ENCODE measurements at regions not wholly inside any gene's neighbourhood (a gene's known extent, or its start where the extent isn't known, plus 50 kb on each side); places are given as distances from the start of the nearest gene placed in this dataset.
"Not testable (repeated sequence)": the region's sequence is repeated elsewhere in the genome, so short reads cannot be mapped to it uniquely, and the experiment has no call there.

- ChIA-PET CTCF (no interaction called here), POLR2A (no interaction called here)
- no peak for ATAC-seq (ENCODE audit: low read depth)
These were observed 124.0 kb downstream of the MOSPD2 start for GRCh38 chrX:14997271-14997670.

GRCh38 chrX:14984425-14984824 lies 111.2 kb downstream of the MOSPD2 start:
- H3K4me1 Mint-ChIP-seq; DNase-seq; CTCF ChIA-PET; POLR2A ChIA-PET; H3K4me3 Mint-ChIP-seq; H3K27me3 Mint-ChIP-seq; H3K27ac Mint-ChIP-seq; H3K36me3 Mint-ChIP-seq (ENCODE audit: low read depth); intact Hi-C loops (cut with micrococcal nuclease); ATAC-seq (ENCODE audit: low read depth); H3K9me3 Mint-ChIP-seq: not testable (repeated sequence)

More at GRCh38 chrX:14997271-14997670, 124.0 kb downstream of the MOSPD2 start:
- Mint-ChIP-seq H3K9me3 (no peaks in the 10 kb centered on the region), H3K27ac (no peak overlapping the region), H3K4me1 (no peaks in the 10 kb centered on the region), H3K4me3 (no peak overlapping the region), H3K36me3 (ENCODE audit: low read depth) (no peaks in the 10 kb centered on the region), H3K27me3 (no peaks in the 10 kb centered on the region)
- no peak for DNase-seq
- intact Hi-C loops (cut with micrococcal nuclease), result no loop called here
- TF ChIP-seq CTCF (IDR thresholded peaks at IDR 0.05), result no peak
